ENCODE measurements at regions not wholly inside any gene's neighbourhood (a gene's known extent, or its start where the extent isn't known, plus 50 kb on each side); places are given as distances from the start of the nearest gene placed in this dataset.

DNA sequence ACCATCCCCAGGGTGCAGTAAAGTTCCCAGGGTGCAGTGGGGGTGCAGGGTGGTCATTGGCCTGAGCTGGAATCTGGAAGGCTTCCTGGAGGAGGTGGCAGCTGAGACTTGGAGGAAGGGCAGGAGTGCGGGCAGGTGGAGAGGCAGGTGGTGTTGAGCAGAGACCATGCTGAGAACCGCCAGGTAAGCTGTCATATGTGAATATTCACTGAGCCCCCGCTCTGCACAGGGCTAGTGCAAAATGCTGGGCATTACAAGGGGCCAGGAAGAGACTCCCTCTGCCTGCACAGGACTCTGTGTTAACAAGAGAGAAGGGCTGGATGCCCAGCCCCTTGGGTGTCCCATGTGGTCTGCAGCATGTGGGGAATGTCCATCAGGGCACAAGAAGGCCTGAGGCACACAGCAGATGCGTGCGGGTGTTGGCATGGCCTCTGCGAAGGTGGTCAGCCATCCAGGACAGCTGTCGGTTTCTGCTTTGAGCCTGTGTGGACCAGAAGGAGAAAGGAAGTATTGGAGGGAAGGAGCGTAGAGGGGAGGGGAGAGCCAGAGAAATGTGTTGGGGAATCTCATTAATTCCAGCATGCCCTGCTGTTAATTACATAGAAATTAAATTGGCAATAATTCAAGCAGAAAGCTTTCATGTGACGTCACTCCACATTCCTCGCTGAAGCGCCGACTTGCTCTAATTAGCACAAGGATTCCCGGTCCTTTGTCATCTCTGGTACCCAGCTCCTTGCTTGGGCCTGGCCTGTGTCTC is 62.8 kb upstream of the OTOS start:
- TF ChIP-seq, protein P1, sequence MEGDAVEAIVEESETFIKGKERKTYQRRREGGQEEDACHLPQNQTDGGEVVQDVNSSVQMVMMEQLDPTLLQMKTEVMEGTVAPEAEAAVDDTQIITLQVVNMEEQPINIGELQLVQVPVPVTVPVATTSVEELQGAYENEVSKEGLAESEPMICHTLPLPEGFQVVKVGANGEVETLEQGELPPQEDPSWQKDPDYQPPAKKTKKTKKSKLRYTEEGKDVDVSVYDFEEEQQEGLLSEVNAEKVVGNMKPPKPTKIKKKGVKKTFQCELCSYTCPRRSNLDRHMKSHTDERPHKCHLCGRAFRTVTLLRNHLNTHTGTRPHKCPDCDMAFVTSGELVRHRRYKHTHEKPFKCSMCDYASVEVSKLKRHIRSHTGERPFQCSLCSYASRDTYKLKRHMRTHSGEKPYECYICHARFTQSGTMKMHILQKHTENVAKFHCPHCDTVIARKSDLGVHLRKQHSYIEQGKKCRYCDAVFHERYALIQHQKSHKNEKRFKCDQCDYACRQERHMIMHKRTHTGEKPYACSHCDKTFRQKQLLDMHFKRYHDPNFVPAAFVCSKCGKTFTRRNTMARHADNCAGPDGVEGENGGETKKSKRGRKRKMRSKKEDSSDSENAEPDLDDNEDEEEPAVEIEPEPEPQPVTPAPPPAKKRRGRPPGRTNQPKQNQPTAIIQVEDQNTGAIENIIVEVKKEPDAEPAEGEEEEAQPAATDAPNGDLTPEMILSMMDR (IDR thresholded peaks at IDR 0.05; ENCODE audit: borderline replicate concordance, extremely low read depth, low read length, poor library complexity, severe bottlenecking): no peak
- TF ChIP-seq EZH2 (IDR thresholded peaks at IDR 0.05; ENCODE audit: borderline replicate concordance, low read depth, low read length, severe bottlenecking): no peak
